ENCODE measurements at regions not wholly inside any gene's neighbourhood (a gene's known extent, or its start where the extent isn't known, plus 50 kb on each side); places are given as distances from the start of the nearest gene placed in this dataset.
"Not testable (repeated sequence)": the region's sequence is repeated elsewhere in the genome, so short reads cannot be mapped to it uniquely, and the experiment has no call there.

DNA sequence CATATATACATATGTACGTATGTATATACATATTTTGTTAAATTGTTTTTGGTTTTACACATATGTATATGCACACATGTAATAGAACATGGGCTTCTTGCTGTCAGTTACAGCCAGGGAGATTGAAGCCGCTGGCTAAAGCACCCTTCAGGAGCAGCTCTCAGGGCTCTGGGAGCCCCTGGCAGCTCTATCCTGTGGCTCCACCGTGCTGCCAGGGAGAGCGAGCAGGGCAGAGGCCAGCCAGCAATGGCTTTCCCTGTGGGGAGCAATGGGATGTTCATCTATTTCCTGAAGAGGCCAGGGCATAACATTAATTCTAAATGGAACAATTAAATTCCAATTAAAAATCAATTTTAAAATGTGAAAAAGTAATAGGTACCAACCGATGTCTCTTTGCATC, 102.9 kb downstream of the PSMG1 start:
- DNase-seq, result no peak

DNA sequence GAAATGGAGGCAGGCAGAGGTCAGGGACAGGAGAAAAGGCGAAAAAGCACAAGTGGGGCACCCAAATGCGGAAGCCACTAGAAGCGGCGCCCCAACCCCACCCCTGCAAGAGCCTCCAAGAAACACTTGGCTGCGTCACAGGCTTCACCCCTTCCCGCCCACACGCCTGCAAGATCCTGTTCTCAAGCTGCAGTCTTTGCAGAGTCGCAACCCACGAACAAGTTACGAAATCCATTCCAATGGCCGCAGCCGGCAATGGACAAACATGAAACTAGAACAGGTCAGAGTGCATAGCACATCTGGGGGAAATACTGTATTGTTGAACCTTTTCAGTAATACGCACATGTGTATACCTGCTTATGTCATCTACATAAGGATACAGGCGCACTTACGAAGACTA, 103.6 kb downstream of the PSMG1 start:
- no peak for DNase-seq

DNA sequence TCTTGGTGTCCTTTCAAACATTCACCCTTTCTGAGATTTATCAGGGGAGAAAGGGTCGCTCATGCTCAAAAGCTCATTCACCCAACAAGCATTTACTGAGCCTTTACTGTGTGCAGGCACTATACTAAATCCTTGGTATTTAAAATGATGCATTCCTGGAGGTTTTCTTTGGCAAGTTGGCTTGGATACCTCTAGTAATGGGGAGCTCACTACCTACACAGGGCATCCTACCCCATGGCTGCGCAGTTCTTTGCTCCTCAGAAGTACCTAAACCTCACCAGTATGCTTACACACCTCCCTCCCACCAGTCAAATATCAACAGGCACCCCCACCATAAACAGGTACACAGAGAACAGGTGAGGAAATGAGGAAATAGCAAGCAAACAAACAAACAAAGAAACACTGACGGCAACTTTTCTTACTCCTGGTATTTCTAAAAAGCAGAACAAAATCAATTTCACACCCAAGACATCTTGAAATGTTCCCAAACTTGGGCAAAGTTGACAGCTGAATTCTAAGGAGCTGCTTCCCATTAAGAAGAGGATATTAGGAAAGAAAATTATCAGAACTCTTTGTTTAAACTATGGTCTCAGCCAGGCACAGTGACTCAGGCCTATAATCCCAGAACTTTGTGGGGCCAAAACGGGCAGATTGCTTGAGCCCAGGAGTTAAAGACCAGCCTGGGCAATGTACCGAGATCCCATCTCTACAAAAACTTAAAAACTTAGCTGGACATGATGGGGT, 104.8 kb downstream of the PSMG1 start:
- no peak for DNase-seq

DNA sequence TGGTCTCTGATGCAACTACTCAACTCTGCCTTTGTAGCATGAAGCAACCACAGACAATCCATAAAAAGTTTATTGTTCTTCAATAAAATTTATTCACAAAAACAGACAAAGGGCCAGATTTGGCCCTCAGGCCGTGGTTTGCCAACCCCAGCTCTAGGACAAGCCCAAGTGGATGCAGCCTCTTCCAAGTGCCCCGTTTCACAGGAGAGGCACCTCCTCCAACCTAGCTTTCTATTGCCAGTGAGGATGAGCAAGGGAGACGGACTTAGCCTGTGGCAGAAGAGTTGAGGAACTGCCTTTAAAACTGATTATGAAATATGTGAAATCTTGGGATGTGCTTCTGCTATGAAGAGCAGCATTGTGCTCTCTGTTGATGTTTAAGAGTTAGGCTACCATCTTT, 105.4 kb downstream of the PSMG1 start:
- DNase-seq, result no peak

DNA sequence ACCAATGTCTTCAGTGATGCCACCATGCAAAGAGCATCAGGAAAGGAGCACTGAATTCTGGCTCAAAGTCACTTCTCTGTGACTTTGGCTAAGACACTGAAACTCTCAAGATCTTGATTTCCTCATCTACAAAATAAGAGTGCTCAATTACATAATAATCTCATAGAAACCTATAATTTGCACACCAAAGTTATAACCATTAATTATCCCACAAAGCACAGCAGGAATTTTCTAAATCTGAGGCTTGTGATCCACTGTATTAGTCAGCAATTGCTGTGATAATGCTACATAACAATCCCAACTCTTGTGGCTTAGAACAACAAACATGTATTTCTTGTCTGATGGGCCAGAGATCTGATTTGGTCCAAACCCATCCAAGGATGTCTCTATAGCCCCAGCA, 108.7 kb downstream of the PSMG1 start:
- no peak for DNase-seq

DNA sequence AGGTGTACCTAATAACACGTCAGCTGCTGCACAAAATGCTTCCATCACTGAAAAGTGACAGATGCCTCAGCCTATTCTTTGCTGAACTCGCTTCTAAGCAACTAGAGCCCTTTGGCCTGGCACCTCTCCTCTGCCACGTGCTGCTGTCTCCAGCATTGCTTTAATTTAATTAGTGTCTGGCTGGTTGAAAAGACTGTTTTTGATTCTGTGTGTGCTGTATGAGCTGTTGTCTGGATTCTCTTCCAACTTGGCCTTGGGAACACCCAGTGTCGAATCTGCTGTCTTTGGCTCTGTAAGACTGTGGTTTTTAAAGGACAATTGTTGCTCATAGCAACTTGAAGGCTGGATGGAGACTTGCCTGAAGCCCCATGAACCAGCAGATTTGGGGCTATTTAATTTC, 109.5 kb downstream of the PSMG1 start:
- DNase-seq, result no peak

DNA sequence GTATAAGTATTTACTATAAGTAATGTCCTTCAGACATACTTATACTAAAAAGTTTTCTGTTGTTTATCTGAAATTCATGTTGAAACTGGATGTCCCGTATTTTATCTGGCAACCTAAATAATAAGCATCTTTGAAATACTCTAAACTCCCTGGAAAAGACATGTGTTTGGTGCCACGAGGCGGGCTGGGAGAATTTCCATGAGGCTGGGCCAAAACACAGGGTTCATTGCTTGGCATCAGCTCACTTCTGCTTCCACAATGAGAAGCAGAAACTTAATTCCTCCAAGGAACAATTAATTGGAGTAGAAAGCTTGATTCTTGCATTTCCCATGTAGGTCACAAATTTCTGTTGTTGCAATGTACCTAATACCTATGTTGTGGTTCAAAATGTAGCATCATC, 110.2 kb downstream of the PSMG1 start:
- no peak for DNase-seq

DNA sequence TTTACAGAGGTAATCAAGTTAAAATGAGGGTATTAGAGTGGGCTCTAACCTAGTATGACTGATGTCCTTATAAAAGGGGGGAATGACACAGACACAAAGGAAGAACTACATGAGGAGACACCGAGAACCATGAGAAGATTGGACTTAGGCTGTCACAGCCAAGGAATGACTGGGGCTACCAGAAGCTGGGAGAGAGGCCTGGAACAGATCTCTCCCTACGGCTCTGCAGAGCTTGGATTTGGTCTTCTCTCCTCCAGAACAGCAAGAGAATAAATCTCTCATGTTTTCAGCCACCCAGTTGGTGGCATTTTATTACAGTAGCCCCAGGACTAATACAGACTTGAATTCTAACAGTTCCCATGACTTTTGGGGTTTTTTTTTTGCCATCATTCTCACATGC, 110.8 kb downstream of the PSMG1 start:
- DNase-seq, result no peak

DNA sequence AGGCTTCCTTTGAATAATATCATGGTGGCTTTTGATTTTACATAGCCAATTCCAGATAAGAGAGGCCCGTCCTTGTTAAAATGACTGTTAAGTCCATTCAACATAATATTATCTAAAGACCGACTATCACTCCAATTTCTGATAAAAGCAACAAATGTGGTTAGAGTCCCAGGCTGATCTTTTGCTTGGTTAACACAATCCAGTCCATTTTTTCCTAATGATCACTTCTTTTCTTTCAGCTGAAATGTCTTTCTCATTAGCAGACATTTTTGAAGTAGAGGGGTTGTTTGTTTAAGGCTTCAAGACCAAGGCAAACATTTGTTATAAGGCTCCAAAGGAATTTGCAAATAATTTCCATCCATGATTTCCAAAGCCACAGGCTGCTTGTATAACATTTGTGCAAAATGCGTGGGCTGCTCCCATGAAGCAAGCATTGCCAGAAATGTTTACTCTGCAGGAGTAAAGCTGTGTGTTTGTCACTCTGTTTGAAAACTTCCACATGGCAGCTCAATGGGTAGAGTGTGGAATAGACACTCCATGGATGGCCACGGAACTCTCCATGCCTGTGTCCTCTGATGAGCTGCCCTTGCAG, 111.5 kb downstream of the PSMG1 start:
- no peak for DNase-seq

DNA sequence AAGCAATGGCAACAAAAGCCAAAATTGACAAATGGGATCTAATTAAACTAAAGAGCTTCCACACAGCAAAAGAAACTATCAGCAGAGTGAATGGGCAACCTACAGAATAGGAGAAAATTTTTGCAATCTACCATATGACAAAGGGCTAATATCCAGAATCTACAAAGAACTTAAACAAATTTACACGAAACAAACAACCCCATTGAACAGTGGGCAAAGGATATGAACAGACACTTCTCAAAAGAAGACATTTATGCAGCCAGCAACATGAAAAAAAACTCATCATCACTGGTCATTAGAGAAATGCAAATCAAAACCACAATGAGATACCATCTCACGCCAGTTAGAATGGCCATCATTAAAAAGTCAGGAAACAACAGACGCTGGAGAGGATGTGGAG, 113.4 kb downstream of the PSMG1 start:
- not testable (repeated sequence) for DNase-seq

DNA sequence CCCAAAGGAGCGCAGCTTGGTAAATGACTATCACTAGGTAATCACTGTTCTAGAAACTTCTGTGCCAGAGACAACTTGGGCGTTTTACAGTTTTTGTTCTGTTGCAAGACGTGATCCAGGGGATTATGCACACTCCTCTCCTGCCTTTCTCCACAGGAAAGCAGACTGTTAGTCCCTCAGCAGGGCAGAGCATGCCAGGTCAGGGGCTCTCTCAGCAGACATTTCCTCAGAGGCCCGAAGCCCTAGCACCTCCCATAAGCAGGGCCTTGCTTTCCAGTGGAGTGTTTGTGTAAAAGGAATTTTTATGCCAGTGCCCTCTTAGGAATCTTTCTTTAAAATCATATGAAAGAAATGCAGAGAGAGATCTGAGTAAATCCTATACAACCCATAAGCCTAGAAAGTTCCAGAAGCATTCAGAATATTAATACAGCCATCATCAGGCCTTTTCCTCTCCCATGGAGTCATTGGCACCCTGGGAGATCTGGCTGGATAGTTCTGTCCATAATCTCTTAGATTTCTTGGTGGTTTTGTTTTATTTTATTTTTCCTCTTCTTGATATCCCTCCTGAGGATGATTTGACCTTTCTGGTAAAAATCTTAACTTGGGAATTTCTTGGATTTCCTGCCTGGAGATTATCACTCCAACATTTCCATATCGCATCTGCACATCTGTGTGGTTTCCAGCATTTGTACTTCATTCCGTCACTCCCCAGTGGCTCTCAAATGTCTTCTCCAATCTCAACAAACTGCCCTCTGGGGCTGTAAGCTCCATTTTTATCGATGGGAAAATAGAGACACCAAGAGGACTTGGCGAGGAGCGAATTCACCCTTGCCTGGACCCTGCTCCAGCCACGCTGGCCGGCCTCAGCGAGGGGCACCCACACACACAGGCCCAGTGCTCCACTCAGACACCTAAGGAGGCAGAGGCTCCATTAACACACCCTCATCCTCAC, 116.1 kb downstream of the PSMG1 start:
- DNase-seq, result no peak

DNA sequence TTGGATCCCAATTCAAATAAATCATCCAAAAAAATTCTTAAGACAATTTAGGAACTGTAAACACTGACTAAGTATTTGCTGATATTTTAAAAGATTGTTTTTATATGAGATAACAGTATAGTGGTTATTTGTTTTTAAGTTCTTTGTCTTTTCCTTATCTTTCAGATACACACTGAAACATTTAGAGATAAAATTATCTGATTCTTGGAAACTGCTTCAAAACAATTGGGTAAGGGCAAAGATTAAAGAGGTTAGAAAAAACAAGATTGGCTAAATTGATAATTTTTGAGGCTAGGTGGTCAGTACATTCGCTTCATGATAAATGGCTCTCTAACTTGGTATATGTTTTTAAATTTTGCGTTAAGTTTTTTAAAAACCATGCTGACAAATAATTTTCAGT, 117.3 kb downstream of the PSMG1 start:
- no peak for DNase-seq

DNA sequence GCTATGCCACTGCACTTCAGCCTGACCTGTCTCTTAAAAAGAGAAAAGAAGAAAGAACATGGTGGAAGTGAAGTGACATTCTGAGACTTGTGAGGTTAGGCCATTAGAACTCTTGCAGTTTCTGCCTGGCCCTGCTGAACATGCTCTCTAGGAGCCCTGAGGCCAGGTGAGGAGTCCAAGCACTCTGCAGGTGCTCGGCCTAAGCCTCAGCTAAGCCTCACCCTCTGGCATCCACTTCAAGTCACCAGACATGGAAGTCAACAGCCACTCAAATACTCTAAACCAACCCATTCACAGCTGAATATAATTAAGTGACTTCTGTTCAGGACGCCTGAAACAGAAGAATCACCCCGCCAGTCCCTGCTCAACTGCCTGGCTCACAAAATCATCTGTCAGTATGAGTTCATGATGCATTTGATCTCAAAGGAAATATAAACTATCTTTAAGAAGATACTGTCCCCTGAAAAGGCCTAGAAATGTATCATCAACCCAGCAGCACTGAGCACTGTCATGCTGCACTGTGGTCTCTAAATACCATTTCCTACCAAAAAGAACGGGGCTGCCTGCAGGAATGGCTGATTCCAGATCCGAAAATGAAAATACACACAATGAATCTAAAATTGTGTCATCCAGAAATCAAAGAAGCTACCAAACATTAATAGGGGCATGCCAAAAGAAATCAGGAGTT, 118.8 kb downstream of the PSMG1 start:
- no peak for DNase-seq

DNA sequence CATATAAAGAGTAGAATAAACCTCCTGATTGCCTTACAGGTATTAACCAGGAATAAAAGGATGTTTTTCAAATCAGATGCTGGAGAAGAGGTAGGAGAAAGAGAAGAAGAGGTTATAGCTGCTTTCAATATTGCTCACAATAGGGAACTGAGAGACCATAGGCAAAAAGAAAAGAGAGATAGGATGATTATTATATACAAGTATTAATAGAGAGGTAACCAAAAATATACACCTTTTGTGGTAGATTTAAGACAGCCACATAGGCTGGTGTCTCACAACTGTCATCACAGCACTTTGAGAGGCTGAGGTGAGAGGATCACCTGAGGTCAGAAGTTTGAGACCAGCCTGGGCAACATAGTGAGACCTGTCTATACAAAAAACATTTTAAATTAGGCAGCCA, 119.7 kb downstream of the PSMG1 start:
- DNase-seq, result no peak

DNA sequence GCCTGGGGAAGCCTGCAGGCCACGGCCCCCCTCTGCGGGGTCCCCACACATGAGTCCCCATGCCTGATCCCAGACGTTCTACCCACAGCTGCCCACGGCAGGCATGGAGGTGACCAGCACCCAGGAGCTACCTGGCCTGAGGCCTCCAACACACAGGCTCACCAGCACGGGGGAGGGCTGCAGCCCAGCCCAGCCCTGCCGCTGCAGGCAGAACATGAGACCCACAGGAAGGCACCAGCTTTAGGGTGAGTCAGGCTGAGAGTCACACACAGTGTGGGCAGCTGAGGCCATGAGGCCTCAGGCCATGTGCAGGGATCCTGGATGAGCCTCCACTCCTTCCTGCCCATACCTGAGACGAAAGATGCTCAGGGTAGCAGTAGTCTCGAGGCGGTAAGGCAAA, 121.1 kb downstream of the PSMG1 start:
- no peak for DNase-seq

DNA sequence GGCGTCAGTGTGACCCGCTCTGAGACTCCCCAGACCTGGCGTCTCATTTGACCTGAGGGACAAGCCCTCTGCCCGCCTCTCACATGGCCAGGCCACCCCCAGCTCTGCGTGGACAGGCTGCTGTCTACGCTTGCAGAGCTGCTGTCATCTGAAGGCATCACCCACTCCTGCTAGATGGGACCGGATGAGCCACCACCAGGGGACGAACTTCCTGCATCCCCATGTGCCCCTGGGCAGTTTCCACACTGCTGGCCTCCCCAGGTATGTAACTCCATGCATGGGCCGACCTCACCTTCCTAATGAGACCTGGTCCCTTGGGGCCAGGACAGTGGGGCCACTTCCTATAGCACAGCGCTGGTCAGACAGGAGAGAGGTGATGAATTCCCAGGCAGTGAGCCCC, 121.5 kb downstream of the PSMG1 start:
- no peak for DNase-seq

DNA sequence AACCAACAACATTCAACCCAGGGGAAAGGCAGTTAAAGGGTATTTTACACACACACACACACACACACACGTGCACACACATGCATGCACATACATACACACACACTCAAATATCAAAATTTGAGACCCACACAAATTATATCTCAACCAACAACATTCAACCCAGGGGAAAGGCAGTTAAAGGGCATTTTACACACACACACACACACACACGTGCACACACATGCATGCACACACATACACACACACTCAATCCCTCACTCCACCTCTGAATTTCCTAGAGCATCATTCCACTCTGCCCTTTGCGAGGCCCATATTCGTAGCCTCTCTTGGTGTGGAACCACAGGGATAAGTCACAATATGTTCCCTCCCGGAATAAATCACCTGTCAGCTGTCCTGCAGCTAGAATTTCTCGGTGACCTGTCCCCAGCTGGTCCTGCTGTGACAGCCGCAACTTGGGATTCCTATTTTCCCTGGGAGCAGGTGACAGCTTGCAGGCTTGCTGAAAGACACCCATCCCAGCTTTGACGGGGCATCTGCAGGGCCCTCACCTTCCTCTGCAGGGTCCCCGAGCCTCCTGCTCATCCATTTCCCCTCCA, 122.7 kb downstream of the PSMG1 start:
- no peak for DNase-seq

DNA sequence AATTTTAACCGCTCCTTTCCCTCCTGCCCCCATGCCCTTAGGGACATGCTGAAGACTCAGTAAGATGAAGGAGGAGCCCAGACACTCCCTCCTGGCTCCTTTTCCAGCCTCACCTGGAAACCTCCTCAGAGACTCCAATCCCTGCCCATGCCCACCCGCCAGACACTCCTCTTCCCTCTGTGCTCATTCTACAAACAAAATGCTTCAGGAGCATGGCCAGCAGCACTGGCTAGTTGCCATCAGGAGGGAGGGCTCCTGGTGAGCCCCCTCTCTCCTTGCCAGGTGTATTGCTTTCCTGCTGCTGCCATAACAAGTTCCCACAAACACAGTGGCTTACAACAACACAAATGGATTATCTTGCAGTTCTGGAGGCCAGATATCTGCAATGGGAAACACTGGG, 126.1 kb downstream of the PSMG1 start:
- no peak for DNase-seq

DNA sequence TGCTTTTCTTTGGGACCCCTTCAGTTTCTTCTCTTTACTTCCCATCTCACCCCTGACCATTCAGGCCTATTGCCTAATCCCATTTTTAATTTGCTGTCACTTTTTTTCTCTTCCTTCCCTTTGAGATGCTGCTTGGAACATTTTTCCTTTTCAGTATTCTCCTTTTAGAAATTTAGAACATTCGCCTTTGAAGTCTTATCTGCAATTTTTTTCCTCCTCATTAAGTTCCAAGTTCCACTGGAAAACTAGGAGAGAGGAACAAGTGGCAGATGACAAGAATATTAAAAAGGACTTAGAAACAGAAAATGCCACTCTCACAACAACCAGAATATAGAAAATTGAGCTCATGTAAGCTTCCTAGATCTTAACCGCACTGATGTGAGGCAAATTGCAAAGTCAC, 126.6 kb downstream of the PSMG1 start:
- no peak for DNase-seq

DNA sequence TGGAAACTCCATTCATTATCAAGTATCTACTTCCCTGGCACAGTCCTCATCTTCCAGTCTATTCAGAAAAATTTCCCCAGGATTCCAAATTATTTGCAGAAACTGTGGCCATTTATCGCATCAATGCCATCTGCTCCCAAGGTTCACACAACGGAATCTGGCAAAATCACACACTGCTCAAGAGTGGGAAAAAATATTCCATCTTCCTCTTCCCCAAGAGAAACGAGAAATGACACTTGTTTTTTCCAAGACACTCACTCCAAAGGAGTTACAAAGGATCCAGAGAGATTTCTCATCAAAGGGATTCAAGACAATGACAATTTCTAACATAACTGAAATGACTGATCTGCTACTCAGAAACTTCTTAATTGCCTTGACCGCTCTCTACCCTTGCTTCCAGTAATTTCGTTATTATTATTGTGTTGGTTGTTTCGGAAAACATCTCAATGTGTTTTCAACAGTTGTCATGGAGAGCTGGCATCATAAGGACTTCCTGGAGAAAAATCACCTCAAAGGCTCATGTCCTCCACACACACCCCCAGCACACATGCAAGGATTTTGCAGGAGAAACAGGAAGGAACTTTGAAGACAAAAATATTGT, 128.0 kb downstream of the PSMG1 start:
- DNase-seq, result no peak

DNA sequence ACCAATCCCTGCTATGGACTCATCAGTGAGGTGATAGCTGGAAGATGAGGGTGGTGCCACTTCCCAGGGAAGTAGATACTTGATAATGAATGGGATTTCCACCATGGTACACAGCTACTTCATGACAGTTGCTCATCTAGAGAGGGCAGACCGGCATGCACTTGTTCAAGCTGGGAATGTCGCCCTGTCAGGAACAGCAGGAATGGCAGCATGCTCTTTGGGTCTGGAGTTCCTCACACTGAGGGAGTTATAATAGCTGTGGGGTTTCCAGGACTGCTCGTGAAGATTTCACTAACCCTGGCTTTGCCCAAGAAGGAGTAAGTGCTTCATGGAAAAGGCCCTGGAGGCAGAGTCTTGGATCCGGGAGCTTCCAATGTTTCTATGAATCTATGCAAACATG, 129.2 kb downstream of the PSMG1 start:
- no peak for DNase-seq

DNA sequence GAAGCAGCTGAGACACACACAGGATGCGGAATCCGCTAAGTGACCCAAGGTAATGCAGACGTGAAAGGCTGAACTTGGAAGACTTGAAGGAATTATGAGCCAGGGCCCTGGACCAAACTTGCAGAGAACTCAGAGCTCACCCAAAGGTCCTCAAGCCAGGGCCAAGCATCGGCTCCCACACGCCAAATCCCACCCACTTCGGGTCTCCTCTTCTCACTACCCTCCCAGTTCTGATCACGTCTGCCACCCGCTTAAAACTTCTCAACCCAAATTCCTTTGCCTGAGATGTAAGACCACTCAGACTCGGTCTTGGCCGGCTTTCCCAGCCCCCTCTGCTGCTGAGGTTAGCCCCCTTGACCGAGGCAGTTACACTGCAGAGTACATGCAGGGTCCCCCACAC, 130.1 kb downstream of the PSMG1 start:
- no peak for DNase-seq

DNA sequence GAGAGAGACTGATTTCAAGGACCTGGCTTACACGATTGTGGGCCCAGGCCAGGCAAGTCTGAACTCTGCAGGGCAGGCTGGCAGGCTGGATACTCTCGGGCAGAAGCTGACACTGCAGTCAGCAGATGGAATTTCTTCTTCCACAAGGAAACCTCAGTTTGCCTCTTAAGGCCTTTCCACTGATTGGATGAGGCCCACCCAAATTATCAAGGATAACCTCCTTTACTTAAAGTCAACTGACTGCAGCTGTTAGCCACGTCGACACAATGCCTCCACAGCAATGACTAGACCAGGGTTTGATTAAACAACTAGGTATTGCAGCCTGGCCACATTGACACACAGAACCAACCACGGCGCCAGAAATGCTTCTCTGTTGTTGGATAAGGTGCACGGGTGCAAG, 130.5 kb downstream of the PSMG1 start:
- no peak for DNase-seq

Measured in islet precursor cell (in vitro differentiated cells).